GM21576 (cell line): ENCODE measurements at regions not wholly inside any gene's neighbourhood (a gene's known extent, or its start where the extent isn't known, plus 50 kb on each side); places are given as distances from the start of the nearest gene placed in this dataset.

Source experiments
- ATAC-seq: cut with Tn5 transposase; IDR thresholded peaks from one replicate; pipeline ENCODE4 v1.9.1; 2021; ENCODE audit warnings: mild to moderate bottlenecking, moderate library complexity; ENCODE audit not compliant: unreplicated experiment

DNA sequence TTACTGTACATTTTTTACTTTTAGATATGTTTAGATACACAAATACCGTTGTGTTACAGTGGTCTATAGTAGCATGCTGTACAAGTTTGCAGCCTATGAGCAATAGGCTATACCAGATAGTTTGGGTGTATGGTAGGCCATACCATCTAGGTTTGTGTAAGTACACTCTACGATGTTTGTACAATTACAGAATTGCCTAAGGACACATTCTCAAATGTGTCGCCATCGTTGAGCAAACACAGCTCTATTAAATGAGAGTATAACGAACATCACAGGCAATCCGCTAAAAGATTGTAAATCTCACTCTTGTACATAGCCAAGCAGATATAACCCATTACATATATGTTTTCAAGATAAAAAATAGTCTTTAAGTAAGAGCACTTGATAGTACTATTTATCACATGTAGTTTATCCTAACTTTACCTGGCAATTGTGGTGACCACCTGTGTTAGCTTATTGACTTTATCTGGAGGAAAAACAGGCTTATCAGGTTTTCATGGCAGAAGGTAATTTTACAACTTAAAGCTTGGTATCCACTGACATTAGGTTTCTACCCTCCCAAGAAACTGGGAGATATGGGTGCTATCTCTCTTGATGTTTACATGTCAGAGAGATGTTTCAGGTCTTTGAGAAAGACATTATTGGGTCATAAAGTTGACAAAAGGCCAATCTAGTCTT is 898.7 kb downstream of the NSUN3 start:
- no peak for ATAC-seq

DNA sequence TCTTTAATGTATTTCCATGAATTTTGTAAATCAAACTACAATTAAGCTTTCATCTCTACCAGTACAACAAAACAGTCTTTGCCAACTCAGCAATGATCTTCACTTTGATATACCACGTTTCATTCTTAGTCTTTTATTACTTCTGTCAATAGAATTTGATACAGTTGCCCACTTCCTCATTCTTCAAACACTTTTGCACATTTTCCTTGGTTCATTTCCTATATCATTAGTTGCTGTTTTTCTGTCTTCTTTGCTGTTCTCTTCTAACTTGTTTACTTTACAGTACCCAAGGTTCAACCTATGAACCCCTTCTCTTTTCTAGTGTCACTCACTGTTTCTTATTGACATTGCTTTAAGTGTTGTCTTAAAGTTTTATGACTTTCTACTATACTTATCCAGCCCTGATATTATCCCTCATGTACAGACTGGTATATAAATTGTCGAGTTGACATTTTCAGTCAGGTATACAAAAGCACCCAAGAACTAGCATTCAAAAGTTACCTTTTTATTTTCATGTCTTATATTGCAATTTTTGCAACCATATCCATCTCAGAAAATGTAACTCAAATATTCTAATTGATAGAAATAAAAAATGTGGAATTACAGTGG is 903.1 kb downstream of the NSUN3 start:
- no peak for ATAC-seq

DNA sequence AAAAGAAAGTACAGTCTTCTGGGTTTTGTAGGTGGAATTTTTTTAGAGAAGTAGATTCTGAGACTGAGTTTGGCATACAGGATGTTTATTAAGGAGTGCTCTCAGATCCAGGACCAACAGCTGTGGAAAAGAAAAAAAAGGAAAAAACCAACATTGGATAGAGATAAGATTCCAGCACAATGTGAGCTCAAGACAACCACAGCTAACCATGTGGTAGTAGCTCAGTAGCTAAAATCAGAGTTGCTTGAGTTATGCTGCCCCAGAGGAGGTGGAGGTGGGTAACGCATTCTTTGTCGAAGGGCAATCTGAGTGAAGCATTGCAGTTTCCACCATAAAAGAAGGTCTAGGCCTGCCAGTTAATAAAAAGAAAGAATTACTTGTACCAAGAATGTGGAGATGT is 904.3 kb downstream of the NSUN3 start:
- no peak for ATAC-seq

DNA sequence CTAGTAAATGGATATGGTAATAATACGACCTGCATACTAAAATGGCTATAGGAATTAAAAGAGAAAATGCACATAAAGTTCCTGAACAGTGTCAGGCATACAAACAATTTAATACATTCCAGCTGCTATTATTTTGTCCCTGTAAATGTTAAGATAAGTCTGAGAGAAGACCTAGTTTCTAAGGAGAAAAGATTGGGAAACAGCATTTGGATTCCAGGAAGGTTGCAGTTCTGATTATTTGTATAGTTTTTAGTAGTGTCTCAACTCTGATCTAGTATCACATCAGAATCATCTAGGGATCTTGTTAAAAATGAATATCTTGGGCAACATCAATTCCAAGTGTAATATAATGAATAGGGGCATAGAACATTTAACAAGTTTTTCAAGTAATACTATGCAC is 905.7 kb downstream of the NSUN3 start:
- ATAC-seq, result no peak

DNA sequence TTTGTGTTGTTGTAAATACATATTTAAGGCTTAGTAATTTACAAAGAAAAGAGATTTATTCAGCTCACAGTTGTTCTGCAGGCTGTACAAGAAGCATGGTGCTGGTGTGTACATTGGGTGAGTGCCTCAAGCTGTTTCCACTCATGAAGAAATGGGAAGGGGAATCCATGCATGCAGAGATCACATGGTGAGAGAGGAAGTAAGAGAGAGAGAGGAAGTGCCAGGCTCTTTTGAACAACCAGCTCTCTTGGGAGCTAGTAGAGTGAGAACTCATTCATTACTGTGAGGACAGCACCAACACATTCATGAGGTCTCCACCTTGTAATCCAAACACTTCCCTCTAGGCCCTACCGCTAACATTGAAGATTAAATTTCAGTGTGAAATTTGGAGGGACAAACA is 909.2 kb downstream of the NSUN3 start:
- ATAC-seq, result no peak

DNA sequence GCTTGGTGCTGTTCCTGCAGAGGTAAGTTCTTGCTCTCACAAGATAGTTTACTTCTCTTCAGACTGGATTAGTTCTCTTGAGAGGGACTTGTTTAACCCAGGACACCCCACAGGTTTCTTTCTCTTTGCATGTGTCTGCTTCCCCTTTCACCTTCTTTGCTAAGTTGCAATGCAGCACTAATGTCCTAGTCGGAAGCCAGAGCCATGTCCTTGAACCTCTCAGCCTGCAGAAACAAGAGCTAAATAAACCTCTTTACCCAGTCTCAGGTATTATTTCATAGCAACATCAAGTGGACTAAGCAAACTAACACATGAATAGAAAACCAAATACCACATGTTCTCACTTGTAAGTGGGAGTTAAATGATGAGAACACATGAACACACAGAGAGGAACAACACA is 915.2 kb downstream of the NSUN3 start:
- ATAC-seq, result no peak

DNA sequence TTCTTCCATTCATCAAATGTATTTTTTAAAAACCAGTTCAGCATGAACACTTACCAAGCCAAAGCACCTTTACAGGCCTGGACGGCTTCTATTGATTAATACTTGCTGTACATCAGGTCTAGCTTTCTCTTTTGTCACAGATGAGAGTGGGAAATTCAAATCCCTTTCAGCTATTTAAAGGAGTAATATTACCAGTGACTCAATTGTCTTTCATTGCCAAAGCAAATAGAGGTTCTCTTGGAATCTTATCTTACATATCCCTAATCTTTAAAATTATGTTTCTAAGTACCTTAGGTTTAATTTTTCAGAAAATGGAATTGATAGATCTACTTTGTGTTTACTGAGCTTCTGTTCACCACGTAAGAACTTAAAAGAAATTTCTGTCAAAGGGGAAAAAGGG is 922.9 kb downstream of the NSUN3 start:
- ATAC-seq, result no peak

DNA sequence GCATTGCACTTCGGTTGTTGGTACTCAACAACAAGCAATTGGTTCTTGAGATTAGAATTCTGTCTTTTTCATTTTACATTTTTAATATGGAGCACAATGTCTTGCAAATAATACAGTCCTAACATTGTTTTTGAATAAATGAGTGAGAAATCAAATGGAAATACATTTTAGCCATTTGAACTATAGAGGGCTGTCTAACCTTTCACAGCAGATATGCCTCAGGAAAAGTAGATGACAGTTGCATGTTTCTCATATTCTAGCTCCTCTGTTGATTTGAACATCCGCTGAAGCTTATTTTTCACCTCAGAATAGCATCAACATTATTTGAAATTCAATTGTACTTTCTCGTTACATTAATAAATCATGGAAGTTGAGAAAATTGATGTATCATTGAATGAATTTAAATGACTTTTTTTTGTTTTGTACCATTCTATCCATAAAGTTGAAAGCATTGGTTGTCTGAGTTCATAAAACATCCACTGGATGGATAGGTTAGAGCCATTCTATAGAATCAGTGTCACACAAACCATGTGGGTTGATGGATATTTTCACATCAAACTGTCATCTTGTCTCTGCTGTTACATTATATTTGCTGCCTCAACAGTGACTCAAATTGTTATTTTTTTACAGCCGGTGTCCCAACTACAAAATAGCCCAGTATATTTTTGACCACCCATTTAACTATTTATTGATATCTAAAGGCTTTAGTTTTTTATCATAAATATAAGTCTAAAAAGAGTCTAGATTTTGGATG is 928.3 kb downstream of the NSUN3 start:
- ATAC-seq, result no peak

DNA sequence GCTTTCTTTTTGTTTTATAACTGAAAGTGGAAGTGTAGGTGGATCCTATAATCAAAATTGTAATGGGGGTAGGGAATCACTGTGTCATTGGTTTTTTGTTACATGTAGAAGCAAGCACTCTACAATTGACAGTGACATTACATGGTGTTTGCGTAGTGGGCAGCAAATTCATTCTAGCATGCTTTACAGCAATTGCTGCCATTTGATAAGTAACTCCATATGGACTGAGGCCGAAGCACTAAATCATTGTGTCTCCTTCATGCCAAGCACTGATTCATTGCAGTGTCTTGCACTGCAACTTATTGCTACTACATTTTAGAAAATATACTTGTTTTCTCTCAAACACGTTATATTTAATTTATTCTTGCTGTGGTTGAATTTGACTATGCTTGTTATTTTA is 933.9 kb downstream of the NSUN3 start:
- ATAC-seq, result no peak

DNA sequence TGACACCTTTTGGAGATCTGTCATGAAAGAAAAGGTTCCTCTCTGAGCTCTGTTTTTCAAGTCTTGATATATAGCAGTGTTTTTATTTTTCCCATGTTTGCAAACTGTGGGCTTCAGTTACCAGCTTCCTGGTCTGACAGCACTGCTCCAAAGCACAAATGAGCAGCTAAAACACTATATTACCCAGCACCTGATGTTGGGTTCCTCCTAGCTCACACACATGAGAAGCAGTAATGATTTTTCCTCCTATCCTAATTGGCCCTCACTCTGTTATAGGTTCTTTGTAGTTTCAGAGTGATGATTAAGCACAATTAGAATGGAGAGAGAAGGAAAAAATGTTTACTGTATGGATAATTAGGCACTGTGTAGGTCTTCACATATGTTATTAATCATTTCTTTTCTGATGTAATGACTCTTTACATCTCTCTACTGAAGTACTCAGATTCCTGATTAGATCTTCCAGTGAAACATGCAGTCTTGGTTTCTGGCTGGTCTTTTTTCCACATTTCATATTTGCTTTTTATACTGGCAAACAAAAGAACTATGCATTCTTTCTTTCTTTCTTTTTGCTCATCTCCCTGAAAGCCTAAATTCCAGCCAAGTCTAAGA is 939.7 kb downstream of the NSUN3 start:
- ATAC-seq, result no peak

DNA sequence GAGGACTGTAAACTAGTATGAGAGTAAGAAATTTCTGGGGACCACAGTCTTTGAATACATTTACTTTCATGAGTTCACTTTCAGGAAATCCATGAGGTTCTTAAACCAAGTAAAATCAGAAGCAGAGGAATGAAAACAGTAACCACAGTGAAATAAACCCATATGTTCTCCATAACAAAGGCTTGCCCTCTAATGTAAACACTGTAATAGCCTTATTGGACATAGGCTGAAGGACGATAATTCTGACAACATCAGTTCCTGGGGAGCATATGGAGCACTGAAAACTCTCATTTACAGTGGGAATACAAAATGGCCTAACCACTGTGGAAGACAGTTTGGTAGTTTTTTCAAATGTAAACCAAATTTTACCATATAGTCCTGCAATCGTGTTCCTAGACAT is 965.8 kb downstream of the NSUN3 start:
- no peak for ATAC-seq

DNA sequence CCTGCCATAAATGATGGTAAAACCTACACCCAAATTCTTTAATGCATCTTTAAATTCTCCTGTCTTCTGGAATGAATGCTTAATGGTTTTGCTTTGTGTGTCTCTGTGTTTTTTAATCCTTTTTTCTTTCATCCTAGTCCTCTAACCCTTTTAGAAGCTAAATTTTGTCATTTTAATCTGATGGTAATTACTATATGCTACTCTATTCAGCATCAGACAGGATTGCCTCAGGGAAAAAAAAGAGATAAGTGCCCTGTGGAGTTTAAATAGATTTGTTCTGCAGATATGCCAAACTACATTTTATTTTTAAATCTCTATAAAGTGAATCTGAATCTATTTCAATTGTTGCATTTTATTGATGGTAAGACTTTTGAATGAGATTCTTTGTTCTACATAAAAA is 966.8 kb downstream of the NSUN3 start:
- ATAC-seq, result no peak

DNA sequence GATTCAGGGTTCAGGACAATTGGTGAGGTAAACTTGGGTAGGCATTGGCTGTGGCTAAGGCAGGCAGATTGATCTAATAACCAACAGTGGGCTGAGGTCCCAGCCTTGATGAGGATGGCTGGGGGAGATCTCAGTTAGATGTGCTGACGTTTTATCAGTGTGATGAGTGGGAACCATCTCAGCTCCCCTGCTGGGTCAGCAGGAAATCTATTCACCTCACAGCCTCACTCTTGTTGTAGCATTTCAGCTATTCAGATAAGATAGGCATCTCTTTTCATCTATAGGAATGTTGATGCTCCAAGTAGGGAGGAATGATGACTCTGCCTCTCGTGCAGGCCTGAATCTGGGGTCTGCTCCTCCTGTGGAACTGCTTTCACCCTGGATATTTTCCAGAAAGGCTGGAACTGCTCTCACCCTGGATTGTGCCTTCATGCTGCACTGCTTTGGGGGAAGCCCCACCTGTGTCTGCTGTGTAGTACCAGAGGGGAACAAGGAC is 973.7 kb downstream of the NSUN3 start:
- no peak for ATAC-seq

DNA sequence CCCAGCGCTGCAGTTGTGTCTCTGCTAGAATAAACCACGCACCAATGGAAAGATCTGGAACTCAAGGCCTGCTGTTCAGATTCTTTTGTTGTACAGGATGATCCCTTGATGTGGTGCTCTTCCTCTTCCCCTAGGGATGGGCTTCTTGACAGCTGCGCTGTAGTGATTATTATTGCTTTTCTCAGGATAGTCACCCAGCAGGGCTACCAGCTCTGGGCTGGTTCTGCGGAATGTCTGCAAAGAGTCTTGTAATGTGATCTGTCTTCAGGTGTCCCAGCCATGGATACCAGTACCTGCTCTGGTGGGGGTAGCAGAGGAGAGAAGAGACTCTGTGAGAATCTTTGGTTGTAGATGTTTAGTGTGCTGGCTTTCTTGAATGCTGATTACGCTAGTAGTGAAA is 974.2 kb downstream of the NSUN3 start:
- ATAC-seq, result no peak

DNA sequence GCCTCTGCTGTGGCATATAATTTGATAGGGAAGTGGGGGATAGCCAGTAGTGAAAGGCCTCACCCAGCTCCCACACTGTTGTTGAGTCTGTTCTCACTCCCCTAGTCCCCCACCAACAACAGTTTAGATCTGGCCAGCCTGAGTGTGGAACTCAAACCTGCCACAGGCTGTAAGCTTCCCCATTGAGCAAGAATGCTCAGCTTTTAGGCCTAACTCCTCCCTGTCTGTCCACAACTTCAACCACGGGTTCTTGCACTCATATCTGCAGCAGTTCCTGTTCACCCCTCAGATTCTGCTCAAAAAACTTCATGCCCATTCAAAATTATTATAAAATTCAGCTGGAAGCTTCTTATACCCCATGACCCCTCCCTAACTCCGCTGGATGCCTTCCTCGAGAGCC is 975.1 kb downstream of the NSUN3 start:
- ATAC-seq, result no peak

DNA sequence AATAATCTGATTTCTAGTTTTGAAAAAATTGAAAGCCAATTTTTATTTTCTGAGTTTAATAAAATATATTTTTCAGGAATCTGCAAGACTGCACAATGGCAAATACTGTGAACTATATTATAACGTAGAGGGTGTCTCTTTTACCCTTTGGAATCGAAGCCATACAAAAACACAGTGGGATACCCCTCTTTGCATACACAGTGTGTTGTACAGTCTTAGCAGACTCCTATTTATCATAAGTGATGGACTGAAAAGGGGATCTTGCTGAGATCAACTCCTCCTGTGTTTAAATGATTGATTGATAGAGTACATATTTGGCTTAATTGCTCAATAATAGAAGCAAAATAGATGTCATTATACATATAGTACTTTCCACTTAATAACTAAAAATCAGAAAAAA is 981.2 kb downstream of the NSUN3 start:
- ATAC-seq, result no peak

DNA sequence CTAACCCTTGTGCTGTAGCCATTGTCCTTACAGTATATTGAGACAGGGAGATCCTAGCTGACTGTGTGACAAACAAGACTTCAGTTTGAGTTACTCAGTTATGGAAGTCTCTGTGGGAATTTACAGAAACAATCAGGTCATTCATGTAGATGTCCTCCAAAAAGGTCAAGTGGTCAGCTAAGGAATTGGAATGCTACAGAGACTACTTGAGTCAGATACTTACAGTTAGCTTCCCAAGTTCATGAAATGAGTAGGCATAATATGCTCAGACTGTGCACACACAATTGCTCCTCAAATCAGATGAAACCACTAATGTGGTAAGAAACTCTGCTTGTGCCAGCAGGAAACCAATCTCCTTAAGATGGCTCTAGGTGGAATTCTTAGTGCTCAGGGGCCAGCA is 985.7 kb downstream of the NSUN3 start:
- no peak for ATAC-seq

DNA sequence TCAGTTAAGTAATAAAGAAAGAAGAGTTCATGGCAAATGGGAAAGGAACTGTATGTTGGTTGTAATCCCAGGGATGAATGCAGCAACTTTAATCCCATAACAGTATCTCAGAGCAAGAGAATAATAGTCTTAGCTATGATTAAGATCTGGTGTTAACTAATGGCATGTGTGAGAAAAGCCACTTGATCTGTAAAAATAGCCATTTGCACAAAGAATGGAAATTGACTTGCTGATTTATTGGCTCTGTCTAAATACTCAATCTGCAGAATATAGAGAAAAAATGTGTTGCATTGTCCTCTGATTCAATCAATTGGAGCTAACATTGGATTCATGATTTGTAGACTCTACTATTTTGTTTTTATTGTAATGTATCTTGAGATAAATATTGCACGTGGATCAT is 987.0 kb downstream of the NSUN3 start:
- no peak for ATAC-seq

DNA sequence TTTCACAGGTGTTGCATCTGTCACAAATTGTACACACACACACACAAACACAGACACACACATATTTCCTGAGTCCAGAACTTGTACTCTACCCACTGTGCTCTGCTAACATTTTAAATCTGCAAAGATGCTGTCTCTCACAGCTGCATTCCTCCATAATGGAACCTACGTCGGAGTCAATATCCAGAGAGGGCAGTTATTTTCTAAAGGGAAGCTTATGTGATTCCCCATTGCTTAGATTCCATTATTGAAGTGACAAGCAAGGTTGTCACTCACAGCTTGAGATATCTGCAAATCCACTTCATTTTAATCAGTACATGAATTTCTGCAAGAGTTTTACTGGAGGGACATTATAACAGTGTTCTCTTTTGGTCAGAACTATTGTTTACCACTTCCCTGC is 992.4 kb downstream of the NSUN3 start:
- no peak for ATAC-seq

DNA sequence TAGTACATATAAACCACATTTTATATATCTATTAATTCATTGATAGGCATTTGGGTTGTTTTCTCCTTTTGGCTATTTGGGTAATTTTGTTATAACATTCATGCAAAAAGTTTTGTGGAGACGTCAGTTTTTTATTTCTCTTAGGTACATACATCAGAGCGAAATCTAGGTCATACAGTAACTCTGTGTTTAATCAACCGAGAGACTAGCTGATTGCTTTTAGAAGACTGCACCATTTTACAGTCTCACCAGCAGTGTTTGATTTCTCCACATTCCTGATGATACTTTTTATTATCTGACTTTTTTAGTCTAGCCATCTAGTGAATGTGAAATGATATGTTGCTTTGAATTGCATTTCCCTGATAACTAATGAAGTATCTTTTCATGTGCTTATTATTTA is 1019.3 kb downstream of the NSUN3 start:
- ATAC-seq, result no peak

DNA sequence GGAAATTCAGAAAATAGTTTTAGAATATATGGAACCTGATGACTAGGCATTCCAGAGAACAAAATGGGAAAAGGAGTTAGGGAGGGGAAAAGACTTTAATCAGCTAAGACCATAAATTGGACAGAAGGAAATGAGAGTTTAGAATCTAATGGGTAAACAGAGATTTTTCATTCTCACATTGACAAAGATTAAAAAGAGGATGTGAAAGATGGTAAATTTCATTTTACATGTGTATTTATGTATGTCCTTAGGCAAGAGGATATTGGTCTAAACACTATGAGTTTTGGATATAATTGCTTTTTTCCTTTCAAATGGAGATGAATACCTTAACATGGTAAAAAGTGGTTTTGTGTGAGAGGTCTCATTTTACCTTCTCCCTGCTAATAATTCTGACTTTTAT is 1021.9 kb downstream of the NSUN3 start:
- ATAC-seq, result no peak

DNA sequence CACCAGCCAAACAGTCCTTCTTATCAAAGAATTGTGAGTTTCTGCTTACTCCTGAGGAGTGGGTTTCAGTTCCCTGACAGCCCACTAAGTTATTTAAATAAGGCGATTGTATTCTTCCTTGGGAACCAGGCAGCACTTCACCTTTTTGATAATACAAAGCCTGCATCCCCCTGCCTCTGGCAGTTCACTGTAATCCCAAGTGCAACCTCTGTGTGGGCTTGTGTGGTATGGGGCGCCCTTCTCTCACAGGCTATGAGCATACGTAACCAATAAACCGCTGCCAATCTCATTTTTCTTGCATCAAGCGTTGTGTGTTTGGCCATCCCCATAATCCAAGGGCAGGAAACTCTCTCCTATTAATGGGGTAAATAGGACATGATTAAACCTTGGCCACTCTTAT is 1025.6 kb downstream of the NSUN3 start:
- no peak for ATAC-seq
